Thyroid gland (tissue), 4 donors: ENCODE measurements at regions not wholly inside any gene's neighbourhood (a gene's known extent, or its start where the extent isn't known, plus 50 kb on each side); places are given as distances from the start of the nearest gene placed in this dataset.

Source experiments
- POLR2A ChIP-seq, 2 donors: fragments of 450-650 bp; IDR thresholded peaks; one replicate each; pipeline ENCODE4 v1.6.1; 2017; ENCODE audit warnings: antibody characterized with exemption in 2 of 2, mild to moderate bottlenecking in 2 of 2, moderate library complexity in 1 of 2
- TF ChIP-seq, protein P1 (sequence below), 6 experiments: fragments of 200-600 bp in 3 of 6; fragments of 450-650 bp in 3 of 6; sonication (generic) in 3 of 6; IDR thresholded peaks; one replicate each; pipeline ENCODE4 v1.5.1; 2016 to 2019; ENCODE audit warnings: antibody characterized with exemption in 6 of 6, mild to moderate bottlenecking in 2 of 6, inconsistent platforms in 1 of 6, moderate library complexity in 1 of 6

DNA sequence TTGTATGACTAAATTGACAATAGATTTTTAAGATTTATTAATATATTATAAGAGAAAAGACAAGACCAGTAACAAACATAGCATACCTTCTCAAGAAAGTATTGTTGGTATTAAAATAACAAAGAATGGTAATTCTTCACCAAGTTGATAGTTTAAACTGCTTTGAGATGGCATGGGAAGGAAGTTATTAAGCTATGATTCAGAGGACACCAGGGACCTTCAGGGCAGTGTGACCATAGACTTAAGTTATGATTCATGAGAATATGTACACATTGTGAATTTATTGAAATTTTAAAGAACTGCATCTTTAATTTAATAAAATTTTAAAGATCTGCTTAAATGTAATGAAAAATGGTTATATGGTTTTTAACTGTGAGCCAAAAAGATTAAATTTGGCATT lies 205.7 kb downstream of the DSEL start:
- TF ChIP-seq, protein P1, sequence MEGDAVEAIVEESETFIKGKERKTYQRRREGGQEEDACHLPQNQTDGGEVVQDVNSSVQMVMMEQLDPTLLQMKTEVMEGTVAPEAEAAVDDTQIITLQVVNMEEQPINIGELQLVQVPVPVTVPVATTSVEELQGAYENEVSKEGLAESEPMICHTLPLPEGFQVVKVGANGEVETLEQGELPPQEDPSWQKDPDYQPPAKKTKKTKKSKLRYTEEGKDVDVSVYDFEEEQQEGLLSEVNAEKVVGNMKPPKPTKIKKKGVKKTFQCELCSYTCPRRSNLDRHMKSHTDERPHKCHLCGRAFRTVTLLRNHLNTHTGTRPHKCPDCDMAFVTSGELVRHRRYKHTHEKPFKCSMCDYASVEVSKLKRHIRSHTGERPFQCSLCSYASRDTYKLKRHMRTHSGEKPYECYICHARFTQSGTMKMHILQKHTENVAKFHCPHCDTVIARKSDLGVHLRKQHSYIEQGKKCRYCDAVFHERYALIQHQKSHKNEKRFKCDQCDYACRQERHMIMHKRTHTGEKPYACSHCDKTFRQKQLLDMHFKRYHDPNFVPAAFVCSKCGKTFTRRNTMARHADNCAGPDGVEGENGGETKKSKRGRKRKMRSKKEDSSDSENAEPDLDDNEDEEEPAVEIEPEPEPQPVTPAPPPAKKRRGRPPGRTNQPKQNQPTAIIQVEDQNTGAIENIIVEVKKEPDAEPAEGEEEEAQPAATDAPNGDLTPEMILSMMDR (IDR thresholded peaks at IDR 0.05): no peak
- TF ChIP-seq POLR2A (IDR thresholded peaks at IDR 0.05): no peak
